ENCODE measurements at regions not wholly inside any gene's neighbourhood (a gene's known extent, or its start where the extent isn't known, plus 50 kb on each side); places are given as distances from the start of the nearest gene placed in this dataset.

DNA sequence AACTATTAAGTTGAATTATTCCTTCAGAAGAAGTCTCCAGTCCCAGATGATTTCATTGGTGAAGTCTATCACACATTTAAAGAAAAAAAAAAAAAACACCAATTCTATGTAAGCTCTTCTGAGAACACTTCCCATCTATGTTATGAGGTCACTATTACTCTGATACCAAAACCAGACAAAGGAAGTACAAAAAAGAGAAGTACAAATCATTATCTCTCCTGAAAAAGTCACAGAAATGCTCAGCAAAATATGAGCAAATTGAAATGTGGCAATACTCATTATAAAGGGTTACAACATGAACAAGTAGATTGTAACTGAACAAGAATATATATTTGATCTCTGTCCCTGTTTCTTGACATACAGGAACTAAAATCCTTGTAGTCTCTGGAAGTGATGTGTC is 280.4 kb downstream of the TLE1 start:
- no peak overlapping the region for H3K27ac ChIP-seq
- DNase-seq = no peak
- no peak for FAIRE-seq
- TF ChIP-seq, protein P1, sequence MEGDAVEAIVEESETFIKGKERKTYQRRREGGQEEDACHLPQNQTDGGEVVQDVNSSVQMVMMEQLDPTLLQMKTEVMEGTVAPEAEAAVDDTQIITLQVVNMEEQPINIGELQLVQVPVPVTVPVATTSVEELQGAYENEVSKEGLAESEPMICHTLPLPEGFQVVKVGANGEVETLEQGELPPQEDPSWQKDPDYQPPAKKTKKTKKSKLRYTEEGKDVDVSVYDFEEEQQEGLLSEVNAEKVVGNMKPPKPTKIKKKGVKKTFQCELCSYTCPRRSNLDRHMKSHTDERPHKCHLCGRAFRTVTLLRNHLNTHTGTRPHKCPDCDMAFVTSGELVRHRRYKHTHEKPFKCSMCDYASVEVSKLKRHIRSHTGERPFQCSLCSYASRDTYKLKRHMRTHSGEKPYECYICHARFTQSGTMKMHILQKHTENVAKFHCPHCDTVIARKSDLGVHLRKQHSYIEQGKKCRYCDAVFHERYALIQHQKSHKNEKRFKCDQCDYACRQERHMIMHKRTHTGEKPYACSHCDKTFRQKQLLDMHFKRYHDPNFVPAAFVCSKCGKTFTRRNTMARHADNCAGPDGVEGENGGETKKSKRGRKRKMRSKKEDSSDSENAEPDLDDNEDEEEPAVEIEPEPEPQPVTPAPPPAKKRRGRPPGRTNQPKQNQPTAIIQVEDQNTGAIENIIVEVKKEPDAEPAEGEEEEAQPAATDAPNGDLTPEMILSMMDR (IDR thresholded peaks at IDR 0.05) = no peak
- H3K9me3 ChIP-seq = no peaks in the 10 kb centered on the region
- H3K27me3 ChIP-seq = no peaks in the 10 kb centered on the region
- no peak overlapping the region for H3K4me3 ChIP-seq
- intact Hi-C loops (cut with DNase I) = no loop called here
- no peaks in the 10 kb centered on the region for H3K4me1 ChIP-seq
- no peak for ATAC-seq
- no peaks in the 10 kb centered on the region for H3K36me3 ChIP-seq

DNA sequence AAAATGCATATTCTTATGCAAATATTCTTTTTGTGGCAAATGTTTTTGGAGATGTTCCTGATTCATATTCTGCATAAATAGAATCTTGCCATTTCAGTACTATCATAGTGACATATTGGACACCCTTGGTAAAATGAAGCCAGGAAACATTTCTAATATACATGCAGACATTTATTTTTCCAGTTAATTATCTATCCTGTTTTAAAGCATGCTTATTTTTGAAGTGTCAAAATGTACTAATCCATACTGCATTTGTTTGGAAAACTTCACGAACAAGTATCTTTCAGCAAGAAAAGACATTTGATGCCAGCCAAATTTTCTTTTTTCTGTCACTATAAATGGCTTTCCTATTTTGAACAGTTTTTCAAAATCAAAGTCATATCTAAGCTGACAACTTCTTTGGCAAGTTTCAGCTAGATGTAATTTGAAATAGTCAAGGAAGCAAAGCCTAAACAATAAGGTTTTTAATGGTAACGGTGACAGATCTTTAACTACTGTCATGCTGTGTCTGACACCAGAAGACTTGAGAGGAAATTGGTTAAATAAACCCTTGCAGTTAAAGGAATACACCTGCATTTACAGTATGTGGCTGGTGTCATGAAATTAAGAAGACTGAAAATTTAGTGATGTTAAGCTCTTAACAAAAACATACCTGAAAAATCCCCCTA is 284.3 kb downstream of the TLE1 start:
- Histone ChIP-seq H3K4me3 (no peak overlapping the region), H3K27me3 (no peaks in the 10 kb centered on the region), H3K27ac (no peak overlapping the region), H3K36me3 (no peaks in the 10 kb centered on the region), H3K9me3 (no peaks in the 10 kb centered on the region), H3K4me1 (no peaks in the 10 kb centered on the region)
- no peak for ATAC-seq
- intact Hi-C loops (cut with DNase I) = no loop called here
- FAIRE-seq = no peak
- no peak for DNase-seq
- WGBS, 2 donors = 43 to 47% methylated on average over 2 of the region's 2 CpGs
- TF ChIP-seq, protein P1 (IDR thresholded peaks at IDR 0.05) = no peak

DNA sequence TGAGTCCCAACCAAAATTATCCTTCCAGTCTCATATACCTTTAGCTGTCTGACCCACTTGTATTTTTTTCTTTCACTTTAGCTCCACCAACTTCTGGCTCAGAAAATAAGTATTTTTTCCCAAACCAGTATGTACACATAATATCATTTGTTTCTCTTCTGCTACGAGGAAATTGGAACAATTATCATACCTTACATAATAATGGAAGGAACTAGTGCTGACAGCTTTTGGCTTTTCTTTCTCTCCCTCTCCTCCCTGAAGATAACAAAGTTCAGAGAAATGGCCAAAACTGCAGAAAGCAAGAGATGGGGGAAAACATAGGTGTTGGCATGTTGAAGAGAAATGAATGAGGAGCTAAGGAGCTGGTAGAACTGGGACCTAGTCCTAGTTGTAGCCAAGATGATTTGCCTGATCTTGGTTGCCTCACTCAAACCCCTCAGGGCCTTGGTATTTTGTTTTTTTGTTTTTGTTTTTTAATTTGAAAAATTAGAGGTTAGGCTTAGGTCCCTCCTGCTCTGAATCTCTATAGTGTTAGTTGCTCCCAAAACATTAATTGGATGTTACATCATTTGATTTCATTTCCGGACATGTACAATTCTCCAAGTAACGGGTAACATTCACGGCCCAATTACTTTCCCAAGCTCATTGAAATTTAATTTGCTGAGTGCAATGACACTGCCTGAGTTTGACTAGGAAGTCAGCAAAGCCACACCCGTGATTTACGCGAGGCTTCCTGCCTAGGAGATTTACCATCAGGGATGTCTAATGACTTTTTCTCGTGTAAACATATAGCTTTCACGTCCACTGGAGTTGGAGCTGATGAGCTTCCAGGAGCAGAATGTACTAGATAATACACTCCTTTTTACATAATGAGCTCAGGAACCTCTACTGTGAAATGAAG is 291.6 kb downstream of the TLE1 start:
- H3K4me1 ChIP-seq = no peaks in the 10 kb centered on the region
- no peaks in the 10 kb centered on the region for H3K9me3 ChIP-seq
- H3K27ac ChIP-seq = no peak overlapping the region
- intact Hi-C loops (cut with DNase I) = no loop called here
- 63 to 72% methylated on average over 9 of the region's 9 CpGs for WGBS, 2 donors
- FAIRE-seq = no peak
- ATAC-seq = no peak
- no peaks in the 10 kb centered on the region for H3K27me3 ChIP-seq
- no peaks in the 10 kb centered on the region for H3K36me3 ChIP-seq
- no peak for DNase-seq
- TF ChIP-seq, protein P1 (IDR thresholded peaks at IDR 0.05) = no peak
- no peak overlapping the region for H3K4me3 ChIP-seq

DNA sequence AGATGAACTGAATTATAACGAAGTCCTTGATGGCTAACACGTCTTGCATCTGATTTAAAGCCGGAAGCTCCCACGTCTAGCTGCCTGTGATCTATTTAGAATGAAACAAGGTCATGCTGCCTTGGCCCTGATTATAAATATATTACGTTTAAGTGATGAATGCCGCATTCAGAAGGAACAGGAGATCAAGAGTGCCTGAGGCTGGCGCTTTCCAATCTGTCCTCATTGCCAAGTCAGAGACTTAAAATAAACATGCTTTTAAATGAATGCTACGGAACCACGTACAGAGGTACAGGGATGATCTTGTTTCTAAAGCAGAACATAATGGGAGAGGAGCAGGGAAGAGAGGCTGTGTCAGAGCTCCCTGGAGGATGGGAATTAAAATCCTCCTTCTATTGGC is 292.8 kb downstream of the TLE1 start:
- Histone ChIP-seq H3K9me3 (no peaks in the 10 kb centered on the region), H3K27me3 (no peaks in the 10 kb centered on the region), H3K36me3 (no peaks in the 10 kb centered on the region), H3K27ac (no peak overlapping the region), H3K4me3 (no peak overlapping the region), H3K4me1 (no peaks in the 10 kb centered on the region)
- no peak for DNase-seq
- no peak for FAIRE-seq
- TF ChIP-seq, protein P1 (IDR thresholded peaks at IDR 0.05) = no peak
- no peak for ATAC-seq
- WGBS, 2 donors = 43 to 55% methylated on average over 9 of the region's 9 CpGs
- intact Hi-C loops (cut with DNase I) = no loop called here

DNA sequence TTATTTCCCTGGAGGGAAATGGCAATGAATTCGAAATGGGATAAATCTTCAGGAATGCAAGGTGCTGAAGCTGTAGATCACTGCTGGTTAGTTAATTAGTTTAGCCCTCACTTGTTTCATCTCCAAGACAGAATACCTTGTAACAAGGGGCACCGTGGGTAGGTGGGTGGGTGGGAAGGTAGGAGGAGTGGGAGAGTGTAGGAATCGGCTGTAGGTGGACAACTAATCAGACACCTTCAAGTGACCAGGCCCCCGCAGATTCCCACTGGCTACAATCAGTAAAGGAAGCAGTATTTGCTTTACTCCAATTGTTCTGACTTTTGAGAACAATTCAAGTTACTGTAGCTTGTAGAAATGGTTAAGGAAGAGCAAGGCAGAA is 293.7 kb downstream of the TLE1 start:
- DNase-seq = no peak
- Histone ChIP-seq H3K27me3 (no peaks in the 10 kb centered on the region), H3K27ac (no peak overlapping the region), H3K4me3 (no peak overlapping the region), H3K9me3 (no peaks in the 10 kb centered on the region), H3K36me3 (no peaks in the 10 kb centered on the region), H3K4me1 (no peaks in the 10 kb centered on the region)
- 42 to 48% methylated on average over 4 of the region's 4 CpGs for WGBS, 2 donors
- no peak for ATAC-seq
- FAIRE-seq = no peak
- TF ChIP-seq, protein P1 (IDR thresholded peaks at IDR 0.05) = no peak
- intact Hi-C loops (cut with DNase I) = no loop called here

Measured in pancreas (tissue), 10 donors.